SK-N-SH (cell line): ENCODE measurements at regions not wholly inside any gene's neighbourhood (a gene's known extent, or its start where the extent isn't known, plus 50 kb on each side); places are given as distances from the start of the nearest gene placed in this dataset.

ENCODE experiments used
- CTCF ChIA-PET: fragments of 300-600, 350-600 bp; formaldehyde crosslinking; extraction: SDS; loops from one replicate; lab custom pipeline; 2021; lab: Yijun Ruan, JAX
- POLR2A ChIA-PET: fragments of 350-600 bp; sonication (Branson Sonifier 250); formaldehyde crosslinking; extraction: SDS; loops from one replicate; lab custom pipeline; 2020; ENCODE audit warnings: antibody characterized with exemption, inconsistent platforms; lab: Yijun Ruan, JAX
- DNase-seq: peaks from one replicate; pipeline ENCODE4 v3.0.0; 2012
- H2AFZ ChIP-seq: fragments of 200-600 bp; sonication (generic); 2 replicates; pipeline ENCODE4 v1.8.1; 2016; ENCODE audit warnings: antibody characterized with exemption, mild to moderate bottlenecking, low read depth
- H3F3A ChIP-seq: fragments of 200-600 bp; sonication (generic); replicated peaks from 2 replicates; pipeline ENCODE3; 2016; ENCODE audit warnings: antibody characterized with exemption, mild to moderate bottlenecking; ENCODE audit not compliant: insufficient read depth
- H3K27ac ChIP-seq, 2 experiments: fragments of 200-500 bp in 1 of 2; fragments of 200-600 bp in 1 of 2; sonication (Bioruptor generic) in 1 of 2; sonication (generic), shearing (Covaris generic) in 1 of 2; 2 replicates each; pipeline versions ENCODE4 v1.5.1 to v1.6.1; 2014 to 2016; ENCODE audit warnings: low read depth in 2 of 2, inconsistent platforms in 1 of 2, low read length in 1 of 2, mild to moderate bottlenecking in 1 of 2, mixed read lengths in 1 of 2
- H3K27me3 ChIP-seq: fragments of 200-600 bp; sonication (generic), shearing (Covaris generic); 2 replicates; pipeline ENCODE4 v1.6.1; 2016; ENCODE audit warnings: mixed run types; ENCODE audit not compliant: insufficient read depth
- H3K36me3 ChIP-seq, 2 experiments: fragments of 200-500 bp in 1 of 2; fragments of 200-600 bp in 1 of 2; sonication (Bioruptor generic) in 1 of 2; sonication (generic) in 1 of 2; replicated peaks in 1 of 2; 2 replicates each; pipeline versions ENCODE3 to v1.5.1; 2014 to 2016; ENCODE audit warnings: low read length in 1 of 2, mild to moderate bottlenecking in 1 of 2; ENCODE audit not compliant: insufficient read depth in 2 of 2, control insufficient read depth in 1 of 2
- H3K4me1 ChIP-seq, 2 experiments: fragments of 200-500 bp in 1 of 2; fragments of 200-600 bp in 1 of 2; sonication (Bioruptor generic) in 1 of 2; sonication (generic), shearing (Covaris generic) in 1 of 2; 2 replicates each; pipeline versions ENCODE4 v1.5.1 to v1.6.1; 2014 to 2016; ENCODE audit warnings: low read depth in 1 of 2, low read length in 1 of 2, mixed run types in 1 of 2; ENCODE audit not compliant: insufficient read depth in 2 of 2, control insufficient read depth in 1 of 2
- H3K4me2 ChIP-seq: fragments of 200-600 bp; sonication (generic), shearing (Covaris generic); 2 replicates; pipeline ENCODE4 v1.6.1; 2017; ENCODE audit warnings: mixed run types
- H3K4me3 ChIP-seq, 2 experiments: fragments of 200-500 bp in 1 of 2; fragments of 200-600 bp in 1 of 2; sonication (Bioruptor generic) in 1 of 2; sonication (generic), shearing (Covaris generic) in 1 of 2; 2 replicates each; pipeline versions ENCODE4 v1.5.1 to v1.8.1; 2014 to 2016; ENCODE audit warnings: low read depth in 2 of 2, inconsistent platforms in 1 of 2, low read length in 1 of 2, mild to moderate bottlenecking in 1 of 2, mixed read lengths in 1 of 2, moderate library complexity in 1 of 2
- H3K79me2 ChIP-seq: fragments of 200-600 bp; sonication (generic); 2 replicates; pipeline ENCODE4 v1.8.1; 2017; ENCODE audit warnings: mild to moderate bottlenecking; ENCODE audit not compliant: insufficient read depth
- H3K9ac ChIP-seq: fragments of 200-600 bp; sonication (generic); 2 replicates; pipeline ENCODE4 v1.6.1; 2017; ENCODE audit warnings: mixed run types
- H3K9me2 ChIP-seq: fragments of 200-600 bp; sonication (generic); 2 replicates; pipeline ENCODE4 v1.6.1; 2017; ENCODE audit warnings: mixed run types
- H3K9me3 ChIP-seq: fragments of 200-600 bp; sonication (generic); 2 replicates; pipeline ENCODE4 v1.6.1; 2017; ENCODE audit warnings: mixed run types, mild to moderate bottlenecking, moderate library complexity
- H4K20me1 ChIP-seq: fragments of 200-600 bp; sonication (generic); 2 replicates; pipeline ENCODE4 v1.6.1; 2017; ENCODE audit warnings: mild to moderate bottlenecking, mixed run types; ENCODE audit not compliant: insufficient read depth
- FOXJ3 ChIP-seq: sonication (generic); formaldehyde crosslinking; IDR thresholded peaks from 2 replicates; pipeline ENCODE4 v1.5.1; 2020; ENCODE audit warnings: mild to moderate bottlenecking, missing genetic modification reagents
- GABPA ChIP-seq: IDR thresholded peaks from 2 replicates; pipeline ENCODE4 v1.4.0; 2012; ENCODE audit warnings: low read depth, mild to moderate bottlenecking
- MXI1 ChIP-seq: IDR thresholded peaks from 2 replicates; pipeline ENCODE4 v1.6.1; 2012; ENCODE audit warnings: mild to moderate bottlenecking, low read depth, low read length, improper control_type of control experiment
- NFIC ChIP-seq: IDR thresholded peaks from 2 replicates; pipeline ENCODE4 v1.4.0; 2012; ENCODE audit warnings: borderline replicate concordance
- NRF1 ChIP-seq: IDR thresholded peaks from 2 replicates; pipeline ENCODE4 v1.6.1; 2012; ENCODE audit warnings: low read depth, mild to moderate bottlenecking, low read length
- RFX5 ChIP-seq: IDR thresholded peaks from 2 replicates; pipeline ENCODE4 v1.6.1; 2012; ENCODE audit warnings: mild to moderate bottlenecking, improper control_type of control experiment, low read length
- RXRA ChIP-seq: IDR thresholded peaks from 2 replicates; pipeline ENCODE4 v1.4.0; 2012; ENCODE audit warnings: low read depth, mild to moderate bottlenecking, borderline replicate concordance
- SIN3A ChIP-seq: IDR thresholded peaks from 2 replicates; pipeline ENCODE4 v1.6.1; 2012; ENCODE audit warnings: low read depth, mild to moderate bottlenecking, low read length, moderate library complexity, borderline replicate concordance
- TAF1 ChIP-seq: IDR thresholded peaks from 2 replicates; pipeline ENCODE4 v1.6.1; 2012; ENCODE audit warnings: low read depth, mild to moderate bottlenecking, low read length, moderate library complexity, borderline replicate concordance
- WGBS: methylation state at CpG from one replicate; pipeline ENCODE4 v1.1.6; 2017; ENCODE audit warnings: low lambda C conversion rate; 5-methylcytosine and 5-hydroxymethylcytosine counted together
- TF ChIP-seq, protein P1 (sequence below): IDR thresholded peaks from 2 replicates; pipeline ENCODE4 v1.6.1; 2012; ENCODE audit warnings: mild to moderate bottlenecking, low read depth, low read length, moderate library complexity
- TF ChIP-seq, protein P2 (sequence below): fragments of 150-350 bp; IDR thresholded peaks from 2 replicates; pipeline ENCODE4 v1.6.1; 2017; ENCODE audit warnings: antibody characterized with exemption, low read length, low read depth, borderline replicate concordance

DNA sequence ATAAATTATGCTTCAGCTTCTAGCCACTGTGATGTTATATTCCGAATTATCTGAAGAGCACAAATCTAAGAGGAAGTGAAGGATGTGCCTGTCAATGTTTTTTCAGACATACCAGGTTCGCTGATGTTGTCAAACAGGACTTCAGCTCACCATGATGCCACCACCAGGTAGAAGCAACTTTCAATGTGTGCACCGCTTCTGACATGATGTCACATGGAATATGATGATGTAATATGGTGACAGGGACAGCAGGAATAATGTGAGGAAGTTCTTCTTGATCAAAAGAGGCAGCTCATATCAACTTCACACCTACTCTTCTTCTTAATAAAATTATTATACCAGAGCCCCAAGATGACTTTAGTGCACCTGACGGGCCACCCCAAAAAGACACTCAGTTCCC is 893.2 kb downstream of the BCL11A start:
- Histone ChIP-seq H3K9ac (no peak overlapping the region), H3K27me3 (no peaks in the 10 kb centered on the region), H3K4me1 (no peaks in the 10 kb centered on the region), H3K9me2 (no peaks in the 10 kb centered on the region), H3K9me3 (no peaks in the 10 kb centered on the region), H3K36me3 (no peaks in the 10 kb centered on the region), H3K4me2 (no peak overlapping the region), H3F3A (no peaks in the 10 kb centered on the region), H3K4me3 (no peak overlapping the region), H4K20me1 (no peaks in the 10 kb centered on the region), H3K79me2 (no peaks in the 10 kb centered on the region), H2AFZ (no peak overlapping the region), H3K27ac (no peak overlapping the region)
- DNase-seq: no peak
- TF ChIP-seq, protein P1, sequence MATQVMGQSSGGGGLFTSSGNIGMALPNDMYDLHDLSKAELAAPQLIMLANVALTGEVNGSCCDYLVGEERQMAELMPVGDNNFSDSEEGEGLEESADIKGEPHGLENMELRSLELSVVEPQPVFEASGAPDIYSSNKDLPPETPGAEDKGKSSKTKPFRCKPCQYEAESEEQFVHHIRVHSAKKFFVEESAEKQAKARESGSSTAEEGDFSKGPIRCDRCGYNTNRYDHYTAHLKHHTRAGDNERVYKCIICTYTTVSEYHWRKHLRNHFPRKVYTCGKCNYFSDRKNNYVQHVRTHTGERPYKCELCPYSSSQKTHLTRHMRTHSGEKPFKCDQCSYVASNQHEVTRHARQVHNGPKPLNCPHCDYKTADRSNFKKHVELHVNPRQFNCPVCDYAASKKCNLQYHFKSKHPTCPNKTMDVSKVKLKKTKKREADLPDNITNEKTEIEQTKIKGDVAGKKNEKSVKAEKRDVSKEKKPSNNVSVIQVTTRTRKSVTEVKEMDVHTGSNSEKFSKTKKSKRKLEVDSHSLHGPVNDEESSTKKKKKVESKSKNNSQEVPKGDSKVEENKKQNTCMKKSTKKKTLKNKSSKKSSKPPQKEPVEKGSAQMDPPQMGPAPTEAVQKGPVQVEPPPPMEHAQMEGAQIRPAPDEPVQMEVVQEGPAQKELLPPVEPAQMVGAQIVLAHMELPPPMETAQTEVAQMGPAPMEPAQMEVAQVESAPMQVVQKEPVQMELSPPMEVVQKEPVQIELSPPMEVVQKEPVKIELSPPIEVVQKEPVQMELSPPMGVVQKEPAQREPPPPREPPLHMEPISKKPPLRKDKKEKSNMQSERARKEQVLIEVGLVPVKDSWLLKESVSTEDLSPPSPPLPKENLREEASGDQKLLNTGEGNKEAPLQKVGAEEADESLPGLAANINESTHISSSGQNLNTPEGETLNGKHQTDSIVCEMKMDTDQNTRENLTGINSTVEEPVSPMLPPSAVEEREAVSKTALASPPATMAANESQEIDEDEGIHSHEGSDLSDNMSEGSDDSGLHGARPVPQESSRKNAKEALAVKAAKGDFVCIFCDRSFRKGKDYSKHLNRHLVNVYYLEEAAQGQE: no peak
- no peak for TF ChIP-seq NFIC
- no peak for TF ChIP-seq TAF1
- no peak for TF ChIP-seq GABPA
- no peak for TF ChIP-seq RFX5
- TF ChIP-seq FOXJ3: no peak
- no peak for TF ChIP-seq RXRA
- TF ChIP-seq MXI1: no peak
- TF ChIP-seq NRF1: no peak
- TF ChIP-seq SIN3A: no peak
- 27% methylated on average over 4 of the region's 4 CpGs for WGBS
- ChIA-PET POLR2A (no interaction called here), CTCF (no interaction called here)

DNA sequence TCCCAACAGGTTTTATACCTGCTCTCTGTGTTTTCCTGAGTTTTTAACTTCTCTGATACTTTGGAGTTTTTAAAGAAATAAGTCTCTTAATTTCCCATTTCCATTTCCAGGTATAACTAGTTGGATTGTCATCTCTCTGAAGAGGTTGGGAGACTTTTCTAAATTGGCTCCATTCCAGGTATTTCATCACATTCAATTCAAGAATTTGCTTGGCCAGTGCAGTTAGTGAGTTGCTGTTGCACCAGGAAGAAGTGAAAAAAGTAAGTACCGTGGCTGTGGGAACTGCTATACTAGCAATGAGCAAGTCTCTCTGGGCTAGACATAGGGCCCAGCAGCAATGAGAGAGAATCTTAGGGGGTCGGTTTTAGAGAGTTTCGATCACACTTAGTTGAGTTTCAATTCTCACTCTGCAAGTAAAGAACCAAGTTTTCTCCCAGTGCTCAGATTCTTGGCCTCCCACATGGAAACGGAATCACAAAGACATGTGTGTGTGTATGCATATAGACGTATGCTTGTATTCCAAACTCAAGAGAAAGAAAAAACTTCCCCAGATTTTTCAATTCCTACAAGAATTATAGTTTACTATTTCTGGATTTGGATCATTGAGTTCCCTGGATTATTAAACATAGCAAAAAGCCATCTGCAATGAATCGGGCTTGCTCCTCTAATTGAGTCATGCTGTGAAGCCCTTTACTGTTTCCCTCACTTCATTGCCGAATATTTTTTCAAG is 894.4 kb downstream of the BCL11A start:
- H3K9ac ChIP-seq: no peak overlapping the region
- WGBS: 30% methylated on average over 7 of the region's 7 CpGs
- no peaks in the 10 kb centered on the region for H3F3A ChIP-seq
- no peaks in the 10 kb centered on the region for H4K20me1 ChIP-seq
- no peak overlapping the region for H2AFZ ChIP-seq
- no peaks in the 10 kb centered on the region for H3K9me2 ChIP-seq
- CTCF ChIA-PET: no interaction called here
- H3K4me3 ChIP-seq: no peak overlapping the region
- H3K27ac ChIP-seq: no peak overlapping the region
- no peaks in the 10 kb centered on the region for H3K79me2 ChIP-seq
- DNase-seq: no peak
- H3K27me3 ChIP-seq: no peaks in the 10 kb centered on the region
- H3K9me3 ChIP-seq: no peaks in the 10 kb centered on the region
- H3K4me1 ChIP-seq: no peaks in the 10 kb centered on the region
- H3K4me2 ChIP-seq: no peak overlapping the region
- POLR2A ChIA-PET: no interaction called here
- no peaks in the 10 kb centered on the region for H3K36me3 ChIP-seq
- TF ChIP-seq, protein P2, sequence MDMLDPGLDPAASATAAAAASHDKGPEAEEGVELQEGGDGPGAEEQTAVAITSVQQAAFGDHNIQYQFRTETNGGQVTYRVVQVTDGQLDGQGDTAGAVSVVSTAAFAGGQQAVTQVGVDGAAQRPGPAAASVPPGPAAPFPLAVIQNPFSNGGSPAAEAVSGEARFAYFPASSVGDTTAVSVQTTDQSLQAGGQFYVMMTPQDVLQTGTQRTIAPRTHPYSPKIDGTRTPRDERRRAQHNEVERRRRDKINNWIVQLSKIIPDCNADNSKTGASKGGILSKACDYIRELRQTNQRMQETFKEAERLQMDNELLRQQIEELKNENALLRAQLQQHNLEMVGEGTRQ: no peak
- no peak for TF ChIP-seq NFIC
- TF ChIP-seq GABPA: no peak
- no peak for TF ChIP-seq NRF1
